Testis (tissue), 2 donors: ENCODE measurements at regions not wholly inside any gene's neighbourhood (a gene's known extent, or its start where the extent isn't known, plus 50 kb on each side); places are given as distances from the start of the nearest gene placed in this dataset.

Experiments used
- POLR2A ChIP-seq: fragments of 450-650 bp; IDR thresholded peaks from one replicate; pipeline ENCODE4 v1.6.1; 2017; ENCODE audit warnings: antibody characterized with exemption, mild to moderate bottlenecking, moderate library complexity
- TF ChIP-seq, protein P1 (sequence below), 3 experiments: fragments of 450-650 bp in 2 of 3; fragments of 200-600 bp in 1 of 3; sonication (generic) in 1 of 3; IDR thresholded peaks; one replicate each; pipeline ENCODE4 v1.5.1; 2016 to 2019; ENCODE audit warnings: antibody characterized with exemption in 3 of 3, mild to moderate bottlenecking in 2 of 3, moderate library complexity in 1 of 3

DNA sequence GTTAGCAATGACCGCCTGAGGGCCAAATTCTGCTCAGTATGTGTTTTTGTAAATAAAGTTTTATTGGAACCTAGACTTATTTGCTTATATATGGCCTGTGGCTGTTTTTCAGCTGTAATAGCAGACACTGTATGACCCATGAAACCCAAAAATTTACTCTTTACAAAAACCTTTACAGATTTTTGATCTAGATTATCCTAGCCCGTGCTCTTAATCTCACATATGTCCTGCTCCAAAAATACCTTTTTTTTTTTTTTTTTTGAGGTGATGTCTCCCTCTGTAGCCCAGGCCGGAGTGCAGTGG is 148.0 kb upstream of the ZNF217 start:
- TF ChIP-seq, protein P1, sequence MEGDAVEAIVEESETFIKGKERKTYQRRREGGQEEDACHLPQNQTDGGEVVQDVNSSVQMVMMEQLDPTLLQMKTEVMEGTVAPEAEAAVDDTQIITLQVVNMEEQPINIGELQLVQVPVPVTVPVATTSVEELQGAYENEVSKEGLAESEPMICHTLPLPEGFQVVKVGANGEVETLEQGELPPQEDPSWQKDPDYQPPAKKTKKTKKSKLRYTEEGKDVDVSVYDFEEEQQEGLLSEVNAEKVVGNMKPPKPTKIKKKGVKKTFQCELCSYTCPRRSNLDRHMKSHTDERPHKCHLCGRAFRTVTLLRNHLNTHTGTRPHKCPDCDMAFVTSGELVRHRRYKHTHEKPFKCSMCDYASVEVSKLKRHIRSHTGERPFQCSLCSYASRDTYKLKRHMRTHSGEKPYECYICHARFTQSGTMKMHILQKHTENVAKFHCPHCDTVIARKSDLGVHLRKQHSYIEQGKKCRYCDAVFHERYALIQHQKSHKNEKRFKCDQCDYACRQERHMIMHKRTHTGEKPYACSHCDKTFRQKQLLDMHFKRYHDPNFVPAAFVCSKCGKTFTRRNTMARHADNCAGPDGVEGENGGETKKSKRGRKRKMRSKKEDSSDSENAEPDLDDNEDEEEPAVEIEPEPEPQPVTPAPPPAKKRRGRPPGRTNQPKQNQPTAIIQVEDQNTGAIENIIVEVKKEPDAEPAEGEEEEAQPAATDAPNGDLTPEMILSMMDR (IDR thresholded peaks at IDR 0.05): no peak
- TF ChIP-seq POLR2A: no peak
